ENCODE measurements at regions not wholly inside any gene's neighbourhood (a gene's known extent, or its start where the extent isn't known, plus 50 kb on each side); places are given as distances from the start of the nearest gene placed in this dataset.
"Not testable (repeated sequence)": the region's sequence is repeated elsewhere in the genome, so short reads cannot be mapped to it uniquely, and the experiment has no call there.

DNA sequence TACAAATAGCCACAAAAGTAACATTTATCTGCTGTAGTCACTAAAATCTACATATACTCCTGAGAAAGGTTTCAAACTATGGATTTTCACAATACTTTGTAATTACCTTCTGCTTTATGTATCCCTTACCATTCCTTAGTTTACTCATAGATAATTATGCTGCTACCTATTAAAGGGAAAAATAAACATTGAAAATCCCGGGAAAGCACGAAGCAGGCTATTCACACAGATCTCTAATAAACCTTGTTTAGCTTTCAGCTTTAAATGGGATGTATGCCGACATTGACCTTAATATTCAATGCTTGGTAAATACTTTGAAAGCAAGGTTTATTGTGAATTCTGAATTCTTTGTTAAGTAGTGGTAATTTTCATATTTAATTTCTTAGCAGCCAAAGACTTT is 58.5 kb upstream of the SMIM30 start:
- WGBS, 2 donors (ENCODE audit: extremely low coverage in 2 of 2, insufficient read length in 2 of 2, insufficient replicate concordance in 1 of 2), result no CpG with 5 or more reads among the region's 3 CpGs
- Histone ChIP-seq H3K9me3 (replicated peaks in 1 of 2; ENCODE audit: control insufficient read depth in 2 of 2, insufficient read depth in 1 of 2, low read depth in 1 of 2, low read length in 2 of 2) (peaks cover 0 to 2% of the 10 kb centered on the region in 2 donors), H3K4me2 (ENCODE audit: insufficient read depth, low read length, poor library complexity, severe bottlenecking) (no peak overlapping the region), H2BK5ac (ENCODE audit: low read length) (no peak overlapping the region), H3K79me1 (ENCODE audit: low read depth, low read length) (no peaks in the 10 kb centered on the region), H3K23ac (ENCODE audit: low read depth, low read length, poor library complexity) (no peak overlapping the region), H3K4ac (ENCODE audit: low read length) (no peak overlapping the region), H3K4me3 (ENCODE audit: low read length in 2 of 2) (no peak overlapping the region), H3K27ac (replicated peaks; ENCODE audit: low read length) (no peak overlapping the region), H3K18ac (ENCODE audit: low read length) (no peak overlapping the region), H3K4me1 (ENCODE audit: control insufficient read depth in 2 of 2, insufficient read depth in 1 of 2, low read depth in 1 of 2, low read length in 2 of 2) (no peaks in the 10 kb centered on the region), H2AK5ac (ENCODE audit: low read depth, low read length) (no peak overlapping the region), H4K91ac (ENCODE audit: low read depth, low read length, poor library complexity) (no peak overlapping the region), H3K36me3 (replicated peaks in 1 of 2; ENCODE audit: control insufficient read depth in 2 of 2, insufficient read depth in 2 of 2, low read length in 2 of 2) (no peaks in the 10 kb centered on the region), H2BK120ac (ENCODE audit: low read depth, low read length) (no peak overlapping the region), H2AFZ (ENCODE audit: low read length) (no peak overlapping the region), H3K27me3 (ENCODE audit: control insufficient read depth in 3 of 3, insufficient read depth in 3 of 3, low read depth in 1 of 3, low read length in 3 of 3) (no peaks in the 10 kb centered on the region), H4K8ac (ENCODE audit: low read depth, low read length) (no peak overlapping the region), H2BK15ac (ENCODE audit: low read length) (no peak overlapping the region), H2BK12ac (ENCODE audit: low read length) (no peak overlapping the region), H3K9ac (ENCODE audit: low read depth, low read length, poor library complexity) (no peak overlapping the region), H3K14ac (ENCODE audit: low read length) (no peak overlapping the region)
- DNase-seq (ENCODE audit: low spot score), result no peak

DNA sequence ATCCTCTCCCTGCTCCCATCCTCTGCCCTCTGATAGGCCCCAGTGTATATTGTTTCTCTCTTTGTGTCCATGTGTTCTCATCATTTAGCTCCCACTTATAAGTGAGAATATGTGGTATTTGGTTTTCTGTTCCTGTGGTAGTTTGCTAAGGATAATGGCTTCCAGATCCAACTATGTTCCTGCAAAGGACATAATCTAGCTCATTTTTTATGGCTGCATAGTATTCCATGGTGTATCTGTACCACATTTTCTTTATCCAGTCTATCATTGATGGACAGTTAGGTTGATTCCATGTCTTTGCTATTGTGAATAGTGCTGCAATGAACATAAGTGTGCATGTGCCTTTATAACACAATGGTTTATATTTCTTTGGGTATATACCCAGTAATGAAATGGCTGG is 57.8 kb upstream of the SMIM30 start:
- not testable (repeated sequence) for H3K23ac ChIP-seq (ENCODE audit: low read depth, low read length, poor library complexity); DNase-seq (ENCODE audit: low spot score); H3K4ac ChIP-seq (ENCODE audit: low read length); H2BK5ac ChIP-seq (ENCODE audit: low read length); H3K9ac ChIP-seq (ENCODE audit: low read depth, low read length, poor library complexity); H3K36me3 ChIP-seq (replicated peaks in 1 of 2; ENCODE audit: control insufficient read depth in 2 of 2, insufficient read depth in 2 of 2, low read length in 2 of 2); H3K4me1 ChIP-seq (ENCODE audit: control insufficient read depth in 2 of 2, insufficient read depth in 1 of 2, low read depth in 1 of 2, low read length in 2 of 2); H2BK15ac ChIP-seq (ENCODE audit: low read length); H2BK120ac ChIP-seq (ENCODE audit: low read depth, low read length); H2AK5ac ChIP-seq (ENCODE audit: low read depth, low read length); H3K27ac ChIP-seq (replicated peaks; ENCODE audit: low read length); H2AFZ ChIP-seq (ENCODE audit: low read length); H2BK12ac ChIP-seq (ENCODE audit: low read length); H3K9me3 ChIP-seq (replicated peaks in 1 of 2; ENCODE audit: control insufficient read depth in 2 of 2, insufficient read depth in 1 of 2, low read depth in 1 of 2, low read length in 2 of 2); H3K18ac ChIP-seq (ENCODE audit: low read length); H3K4me3 ChIP-seq (ENCODE audit: low read length in 2 of 2); H3K14ac ChIP-seq (ENCODE audit: low read length); H3K4me2 ChIP-seq (ENCODE audit: insufficient read depth, low read length, poor library complexity, severe bottlenecking); H3K27me3 ChIP-seq (ENCODE audit: control insufficient read depth in 3 of 3, insufficient read depth in 3 of 3, low read depth in 1 of 3, low read length in 3 of 3); H3K79me1 ChIP-seq (ENCODE audit: low read depth, low read length); H4K91ac ChIP-seq (ENCODE audit: low read depth, low read length, poor library complexity); H4K8ac ChIP-seq (ENCODE audit: low read depth, low read length)

DNA sequence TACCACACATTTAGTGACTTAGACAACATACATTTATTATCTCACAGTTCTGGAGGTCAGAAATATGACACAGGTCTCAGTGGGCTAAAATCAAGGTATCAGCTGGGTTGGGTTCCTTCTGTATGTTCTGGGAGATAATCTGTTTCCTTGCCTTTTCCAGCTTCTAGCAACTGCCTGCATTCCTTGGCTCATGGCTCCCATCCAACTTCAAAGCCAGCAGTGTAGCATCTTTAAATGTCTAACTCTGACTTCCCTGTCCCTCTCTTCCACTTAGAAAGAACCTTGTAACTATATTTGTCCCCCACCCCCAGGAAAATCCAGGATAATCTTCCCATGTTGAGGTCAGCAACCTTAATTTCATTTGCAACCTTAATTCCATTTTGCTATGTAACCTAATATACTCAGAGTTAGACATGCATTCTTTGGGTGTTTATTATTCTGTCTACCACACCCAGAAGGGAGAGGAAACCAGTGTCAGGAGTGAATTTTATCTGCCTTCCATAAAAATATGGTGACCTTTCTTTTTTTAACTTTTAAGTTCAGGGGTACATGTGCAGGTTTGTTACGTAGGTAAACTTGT is 57.3 kb upstream of the SMIM30 start:
- no CpG with 5 or more reads among the region's 1 CpG for WGBS, 2 donors (ENCODE audit: extremely low coverage in 2 of 2, insufficient read length in 2 of 2, insufficient replicate concordance in 1 of 2)

DNA sequence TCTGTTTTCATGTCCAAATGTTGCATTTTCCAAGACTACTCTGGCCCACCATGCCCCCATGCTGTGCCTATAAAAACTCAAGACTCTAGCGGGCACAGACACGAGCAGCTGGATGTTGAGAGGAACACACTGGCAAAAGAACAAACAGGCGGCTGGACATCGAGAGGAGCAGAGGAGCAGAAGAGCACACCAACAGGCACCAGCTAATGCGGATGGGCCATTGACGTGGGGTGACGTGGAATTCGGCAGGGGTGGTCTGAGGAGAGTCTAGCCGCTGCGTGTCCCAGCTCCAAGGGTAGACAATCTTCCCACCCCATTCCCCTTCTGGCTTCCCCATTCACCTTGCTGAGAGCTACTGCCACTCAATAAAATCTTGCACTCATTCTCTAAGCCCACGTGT is 54.4 kb upstream of the SMIM30 start:
- no peak overlapping the region for H4K91ac ChIP-seq (ENCODE audit: low read depth, low read length, poor library complexity)
- H3K4ac ChIP-seq (ENCODE audit: low read length), result no peak overlapping the region
- H3K4me3 ChIP-seq (ENCODE audit: low read length in 2 of 2), result no peak overlapping the region
- no peak overlapping the region for H2AK5ac ChIP-seq (ENCODE audit: low read depth, low read length)
- no peak overlapping the region for H3K27ac ChIP-seq (replicated peaks; ENCODE audit: low read length)
- no peak for DNase-seq (ENCODE audit: low spot score)
- no peak overlapping the region for H2BK15ac ChIP-seq (ENCODE audit: low read length)
- WGBS, 2 donors (ENCODE audit: extremely low coverage in 2 of 2, insufficient read length in 2 of 2, insufficient replicate concordance in 1 of 2), result no CpG with 5 or more reads among the region's 11 CpGs
- no peak overlapping the region for H2BK12ac ChIP-seq (ENCODE audit: low read length)
- no peaks in the 10 kb centered on the region for H3K27me3 ChIP-seq (ENCODE audit: control insufficient read depth in 3 of 3, insufficient read depth in 3 of 3, low read depth in 1 of 3, low read length in 3 of 3)
- no peak overlapping the region for H2BK5ac ChIP-seq (ENCODE audit: low read length)
- no peak overlapping the region for H3K23ac ChIP-seq (ENCODE audit: low read depth, low read length, poor library complexity)
- no peak overlapping the region for H3K9ac ChIP-seq (ENCODE audit: low read depth, low read length, poor library complexity)
- peaks cover 0 to 2% of the 10 kb centered on the region in 2 donors for H3K9me3 ChIP-seq (replicated peaks in 1 of 2; ENCODE audit: control insufficient read depth in 2 of 2, insufficient read depth in 1 of 2, low read depth in 1 of 2, low read length in 2 of 2)
- no peak overlapping the region for H3K18ac ChIP-seq (ENCODE audit: low read length)
- no peak overlapping the region for H3K4me2 ChIP-seq (ENCODE audit: insufficient read depth, low read length, poor library complexity, severe bottlenecking)
- no peaks in the 10 kb centered on the region for H3K4me1 ChIP-seq (ENCODE audit: control insufficient read depth in 2 of 2, insufficient read depth in 1 of 2, low read depth in 1 of 2, low read length in 2 of 2)
- no peak overlapping the region for H2BK120ac ChIP-seq (ENCODE audit: low read depth, low read length)
- peak overlapping the region; percentile 22 for H2AFZ ChIP-seq (ENCODE audit: low read length)
- H3K79me1 ChIP-seq (ENCODE audit: low read depth, low read length), result no peaks in the 10 kb centered on the region
- H3K36me3 ChIP-seq (replicated peaks in 1 of 2; ENCODE audit: control insufficient read depth in 2 of 2, insufficient read depth in 2 of 2, low read length in 2 of 2), result no peaks in the 10 kb centered on the region
- no peak overlapping the region for H4K8ac ChIP-seq (ENCODE audit: low read depth, low read length)
- H3K14ac ChIP-seq (ENCODE audit: low read length), result no peak overlapping the region

More for the DNA sequence above, 57.3 kb upstream of the SMIM30 start:
- Histone ChIP-seq H3K4me1 (ENCODE audit: control insufficient read depth in 2 of 2, insufficient read depth in 1 of 2, low read depth in 1 of 2, low read length in 2 of 2) (no peaks in the 10 kb centered on the region), H2BK120ac (ENCODE audit: low read depth, low read length) (no peak overlapping the region), H3K36me3 (replicated peaks in 1 of 2; ENCODE audit: control insufficient read depth in 2 of 2, insufficient read depth in 2 of 2, low read length in 2 of 2) (no peaks in the 10 kb centered on the region), H3K9ac (ENCODE audit: low read depth, low read length, poor library complexity) (no peak overlapping the region), H4K8ac (ENCODE audit: low read depth, low read length) (no peak overlapping the region), H4K91ac (ENCODE audit: low read depth, low read length, poor library complexity) (no peak overlapping the region), H3K4me3 (ENCODE audit: low read length in 2 of 2) (no peak overlapping the region), H3K27ac (replicated peaks; ENCODE audit: low read length) (no peak overlapping the region), H2AFZ (ENCODE audit: low read length) (no peak overlapping the region), H2AK5ac (ENCODE audit: low read depth, low read length) (no peak overlapping the region), H3K79me1 (ENCODE audit: low read depth, low read length) (no peaks in the 10 kb centered on the region), H2BK12ac (ENCODE audit: low read length) (no peak overlapping the region), H2BK5ac (ENCODE audit: low read length) (no peak overlapping the region), H3K9me3 (replicated peaks in 1 of 2; ENCODE audit: control insufficient read depth in 2 of 2, insufficient read depth in 1 of 2, low read depth in 1 of 2, low read length in 2 of 2) (peaks cover 0 to 2% of the 10 kb centered on the region in 2 donors), H3K23ac (ENCODE audit: low read depth, low read length, poor library complexity) (no peak overlapping the region), H3K4ac (ENCODE audit: low read length) (no peak overlapping the region), H3K14ac (ENCODE audit: low read length) (no peak overlapping the region), H3K4me2 (ENCODE audit: insufficient read depth, low read length, poor library complexity, severe bottlenecking) (no peak overlapping the region), H3K27me3 (ENCODE audit: control insufficient read depth in 3 of 3, insufficient read depth in 3 of 3, low read depth in 1 of 3, low read length in 3 of 3) (no peaks in the 10 kb centered on the region), H2BK15ac (ENCODE audit: low read length) (no peak overlapping the region), H3K18ac (ENCODE audit: low read length) (no peak overlapping the region)
- DNase-seq (ENCODE audit: low spot score), result no peak
